ENCODE measurements at regions not wholly inside any gene's neighbourhood (a gene's known extent, or its start where the extent isn't known, plus 50 kb on each side); places are given as distances from the start of the nearest gene placed in this dataset.

DNA sequence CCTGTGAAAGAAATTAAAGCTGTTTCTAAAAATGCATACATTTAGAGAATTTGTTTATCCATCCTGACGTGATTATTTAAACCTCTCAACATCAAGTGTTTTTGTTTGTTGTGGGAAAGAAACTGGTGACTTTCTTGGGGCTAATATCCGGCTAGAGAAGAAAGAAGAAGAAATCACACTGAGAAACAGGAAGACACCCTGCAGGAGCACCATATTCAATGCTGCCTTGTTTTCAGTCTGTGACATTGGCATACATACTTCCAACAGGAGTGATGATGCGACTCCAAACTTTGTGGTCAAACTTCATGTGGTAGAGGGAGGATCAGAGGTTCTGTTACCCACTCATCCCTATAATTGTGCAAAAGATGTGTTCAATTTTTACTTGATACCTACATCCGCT, 997.6 kb upstream of the CITED2 start:
- no peaks in the 10 kb centered on the region for H3K27me3 ChIP-seq (ENCODE audit: low read depth)
- DNase-seq: no peak
- peaks cover 3% of the 10 kb centered on the region for H3K9me3 ChIP-seq (replicated peaks)
- intact Hi-C loops (cut with micrococcal nuclease): no loop called here
- no peak overlapping the region for H3K4me3 ChIP-seq
- peaks cover 11% of the 10 kb centered on the region for H3K4me1 ChIP-seq
- no peak overlapping the region for H3K27ac ChIP-seq (replicated peaks)
- no peak for TF ChIP-seq CTCF (IDR thresholded peaks at IDR 0.05; ENCODE audit: borderline replicate concordance)
- H3K36me3 ChIP-seq: no peaks in the 10 kb centered on the region

DNA sequence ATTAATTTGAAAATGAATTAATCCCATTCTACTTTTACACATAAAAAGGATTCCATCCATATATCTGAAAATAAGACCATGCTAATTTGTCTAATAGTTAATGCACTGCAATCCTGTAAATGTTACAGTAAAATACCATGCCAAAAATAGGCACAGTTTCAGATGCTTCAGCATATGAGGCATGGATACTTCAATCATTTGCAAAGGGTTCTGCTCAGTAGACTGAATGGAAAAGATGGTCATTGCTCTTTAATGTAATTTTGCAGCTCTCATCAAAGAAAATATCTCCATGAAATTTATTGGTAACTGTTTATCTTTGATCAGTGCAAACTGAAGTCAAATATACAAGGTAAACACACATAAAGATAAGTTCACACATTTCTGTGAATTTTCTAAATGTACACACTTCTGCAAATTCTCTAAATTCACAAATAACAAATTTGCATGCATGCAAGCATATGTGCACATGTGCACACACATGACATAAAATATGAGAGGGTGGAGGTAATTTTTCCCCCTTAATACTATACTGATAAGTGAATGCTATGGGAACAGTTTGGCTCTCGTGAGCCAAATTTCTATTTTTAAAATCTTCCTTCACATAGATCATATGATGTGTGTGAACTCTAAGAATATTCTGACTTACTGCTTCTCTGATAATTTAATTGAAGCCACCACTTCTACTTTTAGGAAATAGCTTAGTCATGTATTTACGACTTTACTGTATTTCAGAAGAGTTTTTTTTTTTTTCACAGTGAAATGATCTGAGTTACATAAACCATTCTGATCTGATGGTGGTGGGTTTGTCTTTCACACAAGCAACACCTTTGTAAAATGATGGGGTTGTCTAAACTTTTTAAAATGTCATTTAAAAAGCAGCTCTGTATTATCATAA, 996.8 kb upstream of the CITED2 start:
- H3K27me3 ChIP-seq (ENCODE audit: low read depth): no peaks in the 10 kb centered on the region
- no peaks in the 10 kb centered on the region for H3K36me3 ChIP-seq
- no peak overlapping the region for H3K4me3 ChIP-seq
- TF ChIP-seq CTCF (IDR thresholded peaks at IDR 0.05; ENCODE audit: borderline replicate concordance): no peak
- H3K9me3 ChIP-seq (replicated peaks): peaks cover 3% of the 10 kb centered on the region
- intact Hi-C loops (cut with micrococcal nuclease): no loop called here
- DNase-seq: no peak
- peaks cover 11% of the 10 kb centered on the region for H3K4me1 ChIP-seq
- no peak overlapping the region for H3K27ac ChIP-seq (replicated peaks)

- no peak overlapping the region for H3K27ac ChIP-seq (replicated peaks)
Measured at GRCh38 chr6:140370441-140370840, 996.0 kb upstream of the CITED2 start.

DNA sequence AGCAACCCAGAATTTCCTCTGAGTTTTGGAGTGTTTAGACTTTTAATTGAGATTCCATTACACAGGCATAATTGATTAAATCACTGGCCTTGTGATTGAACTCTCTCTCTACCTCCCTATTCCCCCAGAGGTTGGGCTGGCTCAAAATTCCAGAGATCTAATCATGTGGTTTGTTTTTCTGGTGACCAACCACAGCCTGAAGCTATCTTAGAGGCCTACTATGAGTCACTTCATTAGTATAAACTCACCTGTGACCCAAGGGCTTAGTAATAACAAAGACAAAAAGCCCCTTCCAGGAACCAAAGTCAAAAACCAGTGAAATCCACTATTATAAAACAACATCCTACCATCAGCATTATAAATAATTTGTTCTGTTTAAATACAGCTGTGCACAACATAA, 992.5 kb upstream of the CITED2 start:
- no peak for DNase-seq
- Histone ChIP-seq H3K27me3 (ENCODE audit: low read depth) (no peaks in the 10 kb centered on the region), H3K27ac (replicated peaks) (no peak overlapping the region), H3K4me3 (no peak overlapping the region), H3K36me3 (no peaks in the 10 kb centered on the region), H3K9me3 (replicated peaks) (peaks cover 21% of the 10 kb centered on the region), H3K4me1 (peaks cover 11% of the 10 kb centered on the region)
- intact Hi-C loops (cut with micrococcal nuclease): no loop called here
- no peak for TF ChIP-seq CTCF (IDR thresholded peaks at IDR 0.05; ENCODE audit: borderline replicate concordance)

More at GRCh38 chr6:140370441-140370840, 996.0 kb upstream of the CITED2 start:
- intact Hi-C loops (cut with micrococcal nuclease): no loop called here
- no peaks in the 10 kb centered on the region for H3K27me3 ChIP-seq (ENCODE audit: low read depth)
- no peaks in the 10 kb centered on the region for H3K36me3 ChIP-seq
- peaks cover 3% of the 10 kb centered on the region for H3K9me3 ChIP-seq (replicated peaks)
- peaks cover 11% of the 10 kb centered on the region for H3K4me1 ChIP-seq
- no peak overlapping the region for H3K4me3 ChIP-seq
- no peak for DNase-seq
- no peak for TF ChIP-seq CTCF (IDR thresholded peaks at IDR 0.05; ENCODE audit: borderline replicate concordance)

DNA sequence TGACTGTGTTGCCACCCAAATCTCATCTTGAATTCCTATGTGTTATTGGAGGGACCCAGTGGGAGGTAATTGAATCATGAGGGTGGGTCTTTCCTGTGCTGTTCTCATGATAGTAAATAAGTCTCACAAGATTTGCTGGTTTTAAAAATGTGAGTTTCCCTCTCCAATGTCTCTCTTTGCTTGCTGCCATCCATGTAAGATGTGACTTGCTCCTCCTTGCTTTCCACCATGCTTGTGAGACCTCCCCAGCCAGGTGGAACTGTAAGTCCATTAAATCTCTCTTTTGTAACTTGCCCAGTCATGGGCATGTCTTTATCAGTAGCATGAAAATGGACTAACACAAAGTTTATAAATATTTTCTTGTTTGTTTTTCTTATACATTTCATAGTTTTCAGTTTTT, 990.5 kb upstream of the CITED2 start:
- no peak overlapping the region for H3K4me3 ChIP-seq
- intact Hi-C loops (cut with micrococcal nuclease): no loop called here
- H3K27ac ChIP-seq (replicated peaks): no peak overlapping the region
- no peaks in the 10 kb centered on the region for H3K27me3 ChIP-seq (ENCODE audit: low read depth)
- DNase-seq: no peak
- H3K4me1 ChIP-seq: peaks cover 8% of the 10 kb centered on the region
- no peaks in the 10 kb centered on the region for H3K36me3 ChIP-seq
- no peak for TF ChIP-seq CTCF (IDR thresholded peaks at IDR 0.05; ENCODE audit: borderline replicate concordance)
- peaks cover 21% of the 10 kb centered on the region for H3K9me3 ChIP-seq (replicated peaks)
